ENCODE measurements at regions not wholly inside any gene's neighbourhood (a gene's known extent, or its start where the extent isn't known, plus 50 kb on each side); places are given as distances from the start of the nearest gene placed in this dataset.

GRCh38 chr10:63711361-63711760 is 190.2 kb downstream of the REEP3 start:
- H3K4me1 ChIP-seq (ENCODE audit: control insufficient read depth, insufficient read depth, low read length), result peaks cover 21% of the 10 kb centered on the region

GRCh38 chr10:63711867-63712716 is 190.9 kb downstream of the REEP3 start:
- CTCF ChIA-PET, result interaction anchor here (0.6 to 2.5 kb wide), 7 partner anchors 8 to 555 kb away, joined by 3 to 11 read pairs (median 4); no protein-coding TSS in a partner anchor
- Histone ChIP-seq H3K9me3 (ENCODE audit: control insufficient read depth, insufficient read depth, low read depth, low read length) (no peaks in the 10 kb centered on the region), H3K27ac (ENCODE audit: extremely low read depth, low read depth, low read length) (peak overlapping the region; percentile 83), H3K4me1 (ENCODE audit: control insufficient read depth, insufficient read depth, low read length) (peaks cover 21% of the 10 kb centered on the region), H3K4me3 (ENCODE audit: low read depth, low read length) (no peak overlapping the region), H3K36me3 (ENCODE audit: control insufficient read depth in 2 of 2, insufficient read depth in 1 of 2, low read length in 2 of 2) (no peaks in the 10 kb centered on the region)
- POLR2A ChIA-PET, result interaction anchor here (1.3 to 3.0 kb wide), 4 partner anchors 12 to 82 kb away, joined by 4 to 25 read pairs (median 4); no protein-coding TSS in a partner anchor
- no peak for TF ChIP-seq ZNF133 (tag by site-specific recombination; IDR thresholded peaks at IDR 0.05)
- TF ChIP-seq EGR2 (tag by site-specific recombination; IDR thresholded peaks at IDR 0.05; ENCODE audit: low read depth), result no peak
- TF ChIP-seq ZNF280C (tag by site-specific recombination; IDR thresholded peaks at IDR 0.05), result no peak
- TF ChIP-seq ZBTB20 (tag by site-specific recombination; IDR thresholded peaks at IDR 0.05), result peak; percentile 55; the same call in 1 of the 2 replicates
- TF ChIP-seq KLF17 (tag by site-specific recombination; IDR thresholded peaks at IDR 0.05), result peak; percentile 32; the same call in 1 of the 2 replicates
- TF ChIP-seq OVOL3 (tag by site-specific recombination; IDR thresholded peaks at IDR 0.05), result no peak
- TF ChIP-seq ZNF169 (tag by site-specific recombination; IDR thresholded peaks at IDR 0.05), result no peak
- TF ChIP-seq REST (tag by site-specific recombination; IDR thresholded peaks at IDR 0.05), result no peak
- peak; percentile 92 for TF ChIP-seq PRDM4 (tag by site-specific recombination; IDR thresholded peaks at IDR 0.05)

More at GRCh38 chr10:63711361-63711760, 190.2 kb downstream of the REEP3 start:
- TF ChIP-seq ZNF600 (tag by site-specific recombination; IDR thresholded peaks at IDR 0.05) (no peak), SP7 (tag by site-specific recombination; IDR thresholded peaks at IDR 0.05) (0 out of 2 replicates have a peak, but pooled peaks have one; percentile 13), ZSCAN18 (tag by site-specific recombination; IDR thresholded peaks at IDR 0.05) (no peak), KLF7 (tag by site-specific recombination; IDR thresholded peaks at IDR 0.05; ENCODE audit: borderline replicate concordance) (no peak), ZNF488 (tag by site-specific recombination; IDR thresholded peaks at IDR 0.05) (no peak), ZNF658 (tag by site-specific recombination; IDR thresholded peaks at IDR 0.05) (no peak)
- POLR2A ChIA-PET, result interaction anchor here (3.0 kb wide), 1 partner anchor 82 kb away, joined by 25 read pairs; no protein-coding TSS in a partner anchor
- Histone ChIP-seq H3K4me3 (ENCODE audit: low read depth, low read length) (no peak overlapping the region), H3K36me3 (ENCODE audit: control insufficient read depth in 2 of 2, insufficient read depth in 1 of 2, low read length in 2 of 2) (no peaks in the 10 kb centered on the region), H3K27ac (ENCODE audit: extremely low read depth, low read depth, low read length) (peak overlapping the region; percentile 83; the same call in 1 of the 2 replicates), H3K9me3 (ENCODE audit: control insufficient read depth, insufficient read depth, low read depth, low read length) (no peaks in the 10 kb centered on the region)
- CTCF ChIA-PET, result interaction anchor here (0.6 to 2.5 kb wide), 6 partner anchors 9 to 80 kb away, joined by 3 to 11 read pairs (median 4); no protein-coding TSS in a partner anchor
